T-helper 22 cell (primary cell): ENCODE measurements at regions not wholly inside any gene's neighbourhood (a gene's known extent, or its start where the extent isn't known, plus 50 kb on each side); places are given as distances from the start of the nearest gene placed in this dataset.

Experiments used
- DNase-seq: peaks from one replicate; pipeline ENCODE4 v3.0.0-alpha.2; 2020; ENCODE audit warnings: low read depth

DNA sequence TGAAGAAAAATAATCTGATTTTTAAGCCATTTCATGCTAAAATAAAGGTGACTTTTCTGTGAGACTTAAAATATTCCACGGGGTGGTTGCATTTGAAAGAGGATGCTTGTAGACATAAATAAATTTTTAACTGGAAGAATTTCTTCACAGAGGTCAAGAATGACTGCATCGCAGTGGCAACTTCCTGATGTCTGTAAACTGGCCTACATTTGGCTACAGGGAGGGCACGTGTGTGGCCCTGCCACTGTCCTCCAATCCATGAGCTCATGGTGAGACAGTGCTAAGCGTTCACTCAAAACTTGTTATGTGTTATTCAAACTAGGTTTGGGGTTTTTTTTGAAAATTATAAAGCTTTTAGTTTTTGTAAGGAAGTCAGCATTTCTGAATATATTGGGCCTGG is 1089.3 kb downstream of the EFNB2 start:
- DNase-seq, result no peak

DNA sequence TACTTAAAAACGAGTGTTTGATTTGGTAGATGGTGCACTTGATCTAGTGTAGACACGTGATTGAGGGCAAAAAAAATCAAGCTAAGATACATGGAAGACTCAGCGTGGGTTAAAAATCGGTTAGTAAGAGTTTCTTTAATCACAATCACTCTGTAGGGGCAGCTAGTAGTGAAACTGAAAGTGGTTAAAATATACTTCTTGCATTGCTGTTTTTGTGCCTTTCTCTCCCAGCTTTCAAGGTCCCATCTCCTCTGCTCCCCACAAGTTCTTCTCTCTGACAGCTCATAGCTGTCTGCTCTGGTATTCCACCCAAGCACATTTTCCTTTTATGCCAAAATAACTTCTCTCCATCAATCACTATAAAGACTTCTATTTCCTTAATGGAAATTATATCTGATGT is 1089.7 kb downstream of the EFNB2 start:
- DNase-seq, result no peak

DNA sequence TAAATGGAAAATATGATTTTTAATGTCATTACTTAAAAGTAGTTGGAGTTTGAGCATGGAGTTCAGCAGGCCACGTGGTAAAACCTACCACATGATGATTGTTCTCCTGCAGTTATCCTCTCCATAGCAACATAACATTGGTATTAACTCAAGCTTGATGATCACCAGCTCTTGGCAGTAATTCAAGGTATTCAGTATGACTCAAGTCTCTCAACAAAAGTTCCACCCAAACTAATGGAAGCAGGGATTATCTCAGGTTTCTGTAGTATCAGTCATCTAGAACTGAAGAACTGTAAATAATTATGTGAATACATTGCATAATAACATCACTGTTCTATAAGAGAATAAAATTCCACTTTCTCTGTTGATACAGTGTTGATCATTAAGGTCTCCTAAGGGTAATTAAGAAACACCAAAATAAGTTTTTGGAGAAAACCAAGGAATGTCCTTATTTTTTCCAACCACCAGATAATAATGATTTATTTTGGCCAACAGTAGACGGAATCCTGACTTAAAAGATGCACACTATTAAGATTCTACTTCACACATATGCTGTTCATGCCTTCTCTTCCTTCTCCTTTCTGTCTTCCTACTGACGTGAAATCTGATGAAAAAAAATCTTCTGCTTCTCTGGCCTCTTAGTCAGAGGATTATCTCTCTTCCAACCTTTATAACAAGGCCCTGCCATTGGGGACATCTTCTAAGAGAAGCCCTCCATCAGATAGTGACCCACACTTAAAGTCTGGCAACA is 1092.3 kb downstream of the EFNB2 start:
- DNase-seq, result no peak

DNA sequence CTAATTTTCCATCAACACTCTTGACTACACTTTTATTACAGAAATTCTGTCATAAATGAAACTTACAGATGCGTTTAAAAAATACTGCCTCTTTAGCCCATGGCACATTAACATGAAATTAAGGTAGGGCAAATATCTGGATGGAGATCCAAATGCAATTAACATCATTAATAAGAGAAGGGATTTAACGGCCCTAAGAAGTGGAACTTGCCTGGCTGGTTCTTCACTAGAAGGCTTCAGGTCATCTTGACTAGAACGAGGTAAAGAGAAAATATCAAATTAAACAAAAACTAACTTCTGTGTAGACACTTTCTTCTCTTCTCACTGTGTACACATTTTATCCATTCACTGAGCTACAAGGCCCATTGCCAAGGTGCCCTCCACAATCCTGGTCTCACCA is 1093.4 kb downstream of the EFNB2 start:
- DNase-seq, result no peak

DNA sequence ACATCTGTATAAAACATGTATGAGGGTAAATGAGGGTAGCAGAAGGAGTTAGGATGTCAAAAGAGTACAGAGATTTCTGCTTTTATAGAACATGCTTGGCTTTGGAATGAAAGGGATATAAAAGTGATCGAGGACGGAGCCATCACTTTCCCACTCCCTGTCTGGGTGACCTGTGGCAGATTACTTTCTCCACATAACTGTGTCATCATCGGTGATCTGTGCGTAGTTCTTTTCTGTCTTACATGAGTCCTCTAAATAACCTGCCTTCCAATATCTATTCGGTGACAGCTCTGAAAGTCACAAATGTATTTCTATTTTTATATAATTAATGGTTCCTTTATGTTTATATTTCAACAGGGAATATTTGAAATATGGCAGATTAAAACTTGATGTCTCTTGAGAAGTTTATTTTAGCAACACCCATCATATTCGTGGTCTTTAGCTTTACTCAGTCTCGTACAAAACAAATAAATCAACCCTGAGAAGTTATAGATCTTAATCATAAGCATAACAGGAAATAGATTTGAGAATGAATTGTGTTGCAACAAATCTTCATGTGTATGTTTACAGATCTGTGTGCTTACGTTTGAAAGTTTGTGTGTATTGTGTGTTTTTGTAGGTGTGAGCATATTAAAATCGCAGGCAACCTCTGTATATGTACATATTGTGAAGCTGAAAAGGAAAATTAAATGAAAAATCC is 1094.3 kb downstream of the EFNB2 start:
- no peak for DNase-seq

DNA sequence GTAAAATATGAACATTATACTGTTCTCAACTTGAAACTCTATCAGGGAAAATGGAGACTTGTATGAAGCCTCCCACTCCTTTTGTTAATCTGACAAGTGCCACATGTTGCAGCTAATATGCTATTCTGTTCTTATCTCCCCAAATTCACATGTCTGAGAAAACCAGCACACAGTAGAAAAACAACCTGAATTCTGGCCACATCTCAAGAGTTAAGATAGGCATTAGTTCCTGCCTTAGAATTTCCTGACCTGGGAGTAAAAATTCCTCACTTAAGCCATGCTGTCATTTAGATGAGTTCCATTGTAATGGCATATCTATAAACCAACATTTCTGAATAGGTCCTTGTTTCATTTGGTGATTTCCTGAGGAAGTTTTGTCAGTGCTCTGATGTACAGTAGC is 1098.5 kb downstream of the EFNB2 start:
- no peak for DNase-seq

DNA sequence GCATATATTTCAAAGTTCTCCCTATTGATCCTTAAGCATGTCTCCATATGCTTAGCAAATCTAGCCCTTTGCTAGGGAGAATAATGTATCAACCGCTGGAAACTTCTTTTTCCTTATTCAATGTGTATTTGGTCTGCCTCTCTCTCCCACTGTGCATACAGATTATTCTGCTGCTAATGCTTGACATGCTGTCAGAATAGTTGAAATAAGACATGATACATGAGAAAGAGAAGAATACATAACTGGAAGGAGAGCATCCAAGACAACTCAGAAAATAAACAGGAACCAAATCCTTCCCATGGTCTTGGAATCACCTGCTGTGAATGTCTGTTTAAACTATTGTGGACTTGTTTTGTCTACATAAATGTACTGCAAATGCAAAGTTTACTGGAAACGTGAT is 1103.0 kb downstream of the EFNB2 start:
- no peak for DNase-seq

DNA sequence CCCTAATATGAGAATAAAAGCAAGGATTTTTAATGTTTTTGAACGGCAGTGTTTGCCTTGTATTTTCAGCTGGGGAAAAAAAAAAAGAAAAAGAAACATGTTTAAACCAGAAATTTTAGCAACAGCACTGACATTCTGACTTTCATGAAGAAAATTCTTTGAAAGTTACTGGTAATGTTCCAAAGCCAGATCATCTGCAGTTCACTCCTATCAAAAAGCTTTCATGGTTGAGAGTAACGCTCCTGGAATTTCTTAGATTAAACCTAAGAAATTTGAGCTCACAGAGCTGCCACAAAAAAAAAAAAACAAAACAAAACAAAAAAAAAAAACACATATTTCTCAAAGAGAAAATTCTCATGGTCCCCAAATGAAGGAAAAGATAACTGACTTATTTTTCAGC is 1106.7 kb downstream of the EFNB2 start:
- no peak for DNase-seq

DNA sequence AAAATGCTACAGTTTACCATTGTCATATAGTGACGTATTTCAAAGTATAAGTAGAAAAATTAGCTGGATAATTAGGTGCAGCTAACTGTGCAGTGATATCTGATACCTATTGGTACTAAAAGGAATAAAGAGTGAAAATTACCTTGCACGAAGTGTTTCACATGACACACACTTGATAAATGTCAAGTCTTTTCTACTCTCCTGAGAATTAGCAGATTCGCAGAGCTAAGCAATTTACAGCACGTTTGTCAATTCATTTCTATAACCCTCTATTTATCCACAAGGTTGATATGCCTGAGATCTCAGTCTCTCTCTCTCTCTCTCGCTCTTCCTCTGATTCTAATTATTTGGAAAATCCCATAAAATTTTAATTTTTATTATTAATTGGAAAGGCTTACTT is 1109.0 kb downstream of the EFNB2 start:
- DNase-seq, result no peak

DNA sequence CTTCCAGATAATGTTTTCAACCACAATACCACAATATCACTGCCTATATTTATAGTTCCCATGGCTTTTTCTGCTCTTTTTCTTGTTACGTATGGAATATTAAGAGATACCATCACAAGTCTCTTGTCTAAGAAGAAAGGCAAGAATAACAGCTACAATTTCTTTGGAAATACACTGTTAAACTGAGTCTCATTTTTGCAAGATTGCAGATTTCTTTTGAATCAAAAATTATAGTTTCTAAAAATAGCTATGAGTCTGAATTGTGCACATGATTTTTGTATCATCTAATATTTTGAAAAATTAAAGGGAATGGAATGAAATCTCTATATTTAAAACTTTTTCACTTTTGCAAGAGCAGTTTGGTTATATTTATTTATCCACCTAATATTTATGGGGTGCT is 1120.8 kb downstream of the EFNB2 start:
- DNase-seq, result no peak

DNA sequence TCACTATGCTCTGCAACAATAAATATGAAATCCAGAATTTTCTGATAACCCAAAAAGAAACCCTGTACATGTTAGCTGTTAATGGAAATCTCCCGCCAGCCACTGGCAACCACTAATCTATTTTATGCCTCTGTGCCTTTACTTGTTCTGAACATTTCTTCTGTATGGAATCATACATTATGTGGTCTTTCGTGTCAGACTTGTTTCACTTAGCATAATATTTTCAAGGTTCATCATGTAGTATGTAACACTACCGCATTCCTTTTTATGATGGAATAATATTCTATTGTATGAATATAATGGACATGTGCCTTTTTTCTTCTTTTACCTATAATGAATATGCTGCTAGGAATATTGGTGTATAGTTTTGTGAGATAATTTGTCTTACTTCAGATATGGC is 1123.3 kb downstream of the EFNB2 start:
- no peak for DNase-seq

DNA sequence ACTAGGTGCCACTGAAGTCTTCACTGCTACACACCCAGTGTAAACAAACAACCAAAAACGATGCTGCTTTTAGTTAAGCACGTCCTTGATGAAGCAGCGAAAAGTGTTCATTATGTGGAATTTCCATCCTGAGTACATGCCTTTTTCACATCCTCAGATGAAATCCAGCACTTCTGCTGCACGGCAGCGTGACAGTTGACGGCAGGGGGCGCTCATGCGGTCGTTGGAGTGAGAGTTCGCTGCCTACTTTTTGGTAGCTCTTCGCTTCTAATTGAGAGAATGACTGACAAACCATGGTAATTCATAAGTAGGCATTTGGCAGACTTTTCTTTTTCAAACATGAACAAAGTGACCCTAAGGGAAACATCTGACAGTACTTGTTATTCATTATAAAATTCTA is 1124.9 kb downstream of the EFNB2 start:
- no peak for DNase-seq

DNA sequence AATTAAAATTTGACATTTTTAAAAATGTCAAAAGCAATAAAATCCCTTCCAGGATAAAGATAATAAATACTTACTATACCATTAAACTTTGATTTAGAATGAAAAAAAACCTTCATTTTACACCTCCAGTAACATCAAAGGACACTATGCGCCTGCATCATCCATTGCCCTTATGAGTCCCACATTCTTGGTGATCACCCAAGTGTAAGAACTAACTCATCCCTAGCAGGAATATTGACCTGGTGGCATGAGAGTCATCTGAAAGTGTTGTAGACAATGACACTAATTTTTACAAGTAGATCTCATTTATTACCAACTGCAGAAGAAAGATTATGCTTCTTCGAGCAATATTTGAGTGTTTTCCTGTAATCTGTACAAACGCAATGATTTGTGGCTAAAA is 1128.9 kb downstream of the EFNB2 start:
- no peak for DNase-seq

DNA sequence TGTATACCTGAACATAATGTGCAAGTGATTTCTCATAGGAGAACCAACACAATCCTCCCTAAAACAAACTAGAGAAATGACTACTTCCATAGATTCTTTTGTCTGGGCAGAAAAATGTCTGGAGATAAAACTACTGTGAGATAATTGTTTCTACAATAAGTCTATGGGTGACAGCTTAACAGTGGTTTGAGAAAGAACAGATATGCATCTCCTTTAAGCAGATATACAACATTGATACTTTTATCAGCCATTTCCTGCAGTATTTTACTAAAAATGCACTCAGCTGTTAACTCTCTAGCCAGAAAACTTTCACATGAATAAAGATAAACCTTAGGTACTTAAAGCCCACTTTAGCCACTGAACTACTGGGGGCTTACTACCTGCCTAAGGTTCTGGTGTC is 1132.4 kb downstream of the EFNB2 start:
- no peak for DNase-seq

DNA sequence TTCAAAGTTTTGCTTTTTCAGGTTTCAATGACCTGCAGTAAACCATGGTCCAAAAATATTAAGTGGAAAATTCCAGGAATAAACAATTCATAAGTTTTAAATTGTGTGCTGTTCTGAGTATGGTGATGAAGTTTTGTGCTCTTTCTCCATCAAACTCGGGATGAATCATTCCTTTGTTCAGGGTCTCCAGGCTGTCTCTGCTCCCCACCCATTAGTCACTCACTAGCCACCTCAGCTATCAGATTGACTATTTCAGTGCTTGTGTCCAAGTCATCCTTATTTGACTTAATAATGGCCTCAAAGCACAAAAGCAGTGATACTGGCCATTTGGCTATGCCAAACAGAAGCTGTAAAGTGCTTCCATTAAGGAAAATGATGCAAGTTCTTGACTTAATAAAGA is 1140.4 kb downstream of the EFNB2 start:
- DNase-seq, result no peak

DNA sequence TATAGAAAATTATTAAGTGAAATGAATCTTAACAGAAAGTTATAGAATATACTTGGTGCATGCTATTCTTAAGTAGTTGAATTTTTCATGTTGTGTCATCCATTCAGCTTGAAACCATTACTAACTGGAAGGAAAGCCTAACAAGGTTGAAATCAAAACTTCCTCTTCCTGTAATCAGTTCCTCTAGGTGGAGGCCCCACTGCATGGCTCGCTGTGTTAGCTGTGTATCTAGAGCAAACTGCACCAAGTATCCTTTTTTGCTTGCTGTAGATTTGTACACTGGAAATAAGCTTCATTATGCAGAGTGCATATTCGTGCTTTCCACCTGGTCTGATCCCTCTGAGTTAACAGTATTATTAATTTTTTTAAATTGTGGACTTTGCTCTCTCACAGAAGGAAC is 1146.1 kb downstream of the EFNB2 start:
- DNase-seq, result no peak

DNA sequence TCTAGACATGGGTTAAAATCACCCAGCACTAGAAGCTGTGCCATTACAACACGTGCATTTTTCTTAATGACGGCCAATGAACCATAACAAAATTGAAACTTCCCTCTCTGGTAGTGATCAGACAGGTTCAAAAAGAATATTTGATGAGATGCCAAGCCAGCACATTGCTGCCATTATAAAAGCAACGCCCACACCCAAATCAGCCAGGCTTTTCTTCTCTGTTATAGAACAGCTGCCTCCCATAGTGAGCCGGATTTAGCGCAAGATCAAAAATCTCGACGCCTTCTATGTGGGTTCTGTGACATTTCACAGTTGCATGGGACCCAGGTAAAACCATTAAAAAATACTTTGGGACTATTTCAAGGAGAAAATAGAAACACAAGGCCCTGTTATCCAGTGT is 1158.0 kb downstream of the EFNB2 start:
- DNase-seq, result no peak

DNA sequence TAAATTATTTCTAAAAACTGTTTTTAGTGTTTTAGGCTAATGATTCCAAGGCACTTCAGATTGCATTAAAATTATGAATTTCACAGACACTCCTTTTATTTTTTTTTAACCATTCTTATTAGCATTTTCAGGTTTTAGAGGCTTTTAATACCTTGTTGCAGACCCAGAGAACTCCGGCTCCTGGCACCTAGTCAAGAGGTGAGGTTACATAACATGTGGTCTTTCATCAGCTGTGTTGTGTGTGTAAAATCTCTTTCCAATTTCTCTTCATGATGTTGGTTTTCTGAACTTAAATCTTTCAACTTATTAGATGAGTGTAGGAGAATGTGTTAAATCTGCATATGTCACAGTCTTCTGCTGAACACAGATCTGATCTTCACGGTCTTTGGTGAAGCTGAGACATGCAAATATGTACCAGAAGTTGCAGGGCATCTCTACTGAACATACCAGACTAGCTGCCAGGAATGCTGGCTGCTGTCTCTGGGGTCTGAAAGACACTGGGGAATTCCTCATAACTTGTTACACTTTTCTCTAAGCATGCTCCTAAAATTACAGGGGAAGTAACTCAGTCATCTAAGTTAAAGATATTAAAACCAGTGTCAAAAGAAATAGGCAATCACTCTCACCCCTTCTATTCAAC is 1165.3 kb downstream of the EFNB2 start:
- no peak for DNase-seq

DNA sequence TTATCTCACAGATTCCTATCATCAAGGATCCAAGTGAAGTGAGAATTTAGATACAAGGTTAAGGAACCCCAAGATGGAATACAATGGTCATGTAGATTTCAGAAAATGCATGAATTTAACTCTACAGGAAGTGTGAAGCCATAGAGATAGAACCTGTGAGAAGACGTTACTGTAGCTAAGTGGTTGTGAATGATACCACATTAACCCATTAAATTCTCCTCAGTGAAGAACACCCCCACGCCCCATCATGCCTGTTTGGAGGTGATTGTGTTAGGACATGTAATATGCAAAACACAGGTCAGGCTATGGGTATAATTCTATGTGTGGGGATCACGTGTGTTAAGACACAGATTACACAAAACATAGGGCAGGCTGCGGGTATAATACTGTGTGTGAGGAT is 1166.7 kb downstream of the EFNB2 start:
- no peak for DNase-seq

DNA sequence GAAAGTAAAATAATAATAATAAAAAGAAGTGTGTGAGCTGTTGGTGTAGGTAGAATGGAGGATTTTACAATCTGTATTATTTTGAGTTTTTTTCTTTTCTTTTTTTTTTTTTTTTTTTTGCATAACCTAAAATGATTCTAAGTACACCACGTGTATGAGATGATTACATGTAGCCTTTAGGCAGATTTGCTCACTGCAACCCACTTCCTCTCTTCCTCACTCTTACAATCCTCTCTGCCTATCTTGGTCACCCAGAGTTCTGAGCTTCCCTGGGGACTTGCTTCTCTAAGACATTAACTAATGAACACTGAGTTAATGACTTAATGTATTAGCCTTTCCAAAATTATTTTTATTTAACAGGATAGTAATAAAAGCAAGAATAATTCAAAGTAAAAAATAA is 1169.6 kb downstream of the EFNB2 start:
- DNase-seq, result no peak

DNA sequence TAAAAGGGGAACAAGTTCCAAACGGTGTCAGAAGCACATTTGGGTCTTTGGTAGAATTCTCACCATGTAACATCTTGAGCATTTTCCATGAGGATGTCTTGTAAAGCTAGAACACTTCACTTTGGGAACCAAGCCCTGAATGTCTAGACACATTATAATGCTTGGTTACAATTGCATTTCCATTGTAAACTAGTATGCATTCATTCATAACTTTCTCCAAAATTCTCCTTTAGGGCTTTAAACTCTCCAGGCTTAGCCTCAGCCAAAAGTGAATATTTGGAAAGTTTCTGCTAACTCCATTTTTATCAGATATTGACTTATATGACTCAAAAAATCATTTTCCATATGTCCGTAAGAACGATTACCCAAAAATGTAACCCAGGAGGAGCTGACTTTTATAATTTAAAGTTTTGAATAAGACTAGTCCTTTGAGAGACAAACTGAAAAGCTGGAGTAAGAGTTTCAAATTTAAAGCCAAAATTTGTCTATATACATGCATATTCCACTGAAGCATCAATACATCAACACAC is 1170.4 kb downstream of the EFNB2 start:
- no peak for DNase-seq

DNA sequence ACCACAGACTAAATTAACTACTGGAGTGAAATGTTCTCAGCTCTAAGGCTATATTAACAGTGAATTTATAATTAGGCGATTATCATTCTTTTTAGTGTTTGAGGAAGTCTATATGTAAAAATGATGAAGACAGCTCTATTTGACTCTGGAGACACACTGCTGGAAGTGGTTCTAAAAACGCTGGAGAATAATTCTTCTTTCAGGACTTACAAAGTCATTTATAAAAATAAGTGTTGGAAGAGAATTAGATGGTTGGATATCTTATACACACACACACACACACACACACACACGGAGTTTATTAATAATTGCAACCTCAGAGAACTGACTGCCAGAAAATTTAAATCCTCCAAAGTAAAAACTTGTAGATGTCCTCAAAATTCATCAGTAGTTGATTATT is 1171.3 kb downstream of the EFNB2 start:
- no peak for DNase-seq
